ENCODE measurements at regions not wholly inside any gene's neighbourhood (a gene's known extent, or its start where the extent isn't known, plus 50 kb on each side); places are given as distances from the start of the nearest gene placed in this dataset.

DNA sequence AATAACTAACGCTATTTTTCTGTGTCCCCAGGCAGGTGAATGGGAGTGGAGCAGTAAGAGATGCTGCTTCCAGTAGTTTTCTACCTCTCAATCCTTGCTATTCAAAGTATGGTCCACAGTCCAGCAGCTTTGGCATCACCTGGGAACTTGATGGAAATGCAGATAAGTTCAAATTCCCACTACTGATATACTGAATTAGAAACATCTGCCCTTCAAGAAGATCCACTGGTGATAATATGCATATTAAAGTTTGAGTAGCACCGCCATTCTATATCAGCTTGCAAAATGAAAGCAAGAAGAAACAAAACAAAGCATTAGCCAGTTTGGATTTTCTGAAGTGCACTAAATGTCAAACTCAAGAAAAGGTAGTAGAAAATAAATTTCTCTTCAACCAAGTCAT, 906.2 kb upstream of the PCDH20 start:
- TF ChIP-seq POLR2A (IDR thresholded peaks at IDR 0.05; ENCODE audit: low read length) (no peak), GATA1 (IDR thresholded peaks at IDR 0.05; ENCODE audit: low read depth, low read length) (no peak)
